ENCODE measurements at regions not wholly inside any gene's neighbourhood (a gene's known extent, or its start where the extent isn't known, plus 50 kb on each side); places are given as distances from the start of the nearest gene placed in this dataset.

GRCh38 chr10:107914450-107915214, 750.1 kb upstream of the SORCS1 start:
- DNase-seq = no peak
- H3K27me3 Mint-ChIP-seq = peaks cover 3% of the 10 kb centered on the region
- no peak overlapping the region for H3K27ac Mint-ChIP-seq
- H3K4me1 Mint-ChIP-seq = no peaks in the 10 kb centered on the region
- peaks cover 12% of the 10 kb centered on the region for H3K9me3 Mint-ChIP-seq
- CTCF ChIA-PET = no interaction called here
- POLR2A ChIA-PET = no interaction called here
- H3K36me3 Mint-ChIP-seq (ENCODE audit: low read depth) = no peaks in the 10 kb centered on the region
- H3K4me3 Mint-ChIP-seq = no peak overlapping the region

- no peak for DNase-seq
- Mint-ChIP-seq H3K9me3 (peaks cover 7% of the 10 kb centered on the region), H3K27me3 (peaks cover 3% of the 10 kb centered on the region), H3K4me3 (no peak overlapping the region), H3K4me1 (no peaks in the 10 kb centered on the region), H3K27ac (no peak overlapping the region), H3K36me3 (ENCODE audit: low read depth) (no peaks in the 10 kb centered on the region)
- ChIA-PET CTCF (no interaction called here), POLR2A (no interaction called here)
These were observed 749.1 kb upstream of the SORCS1 start for GRCh38 chr10:107913317-107914294.

- H3K4me1 Mint-ChIP-seq = no peaks in the 10 kb centered on the region
- DNase-seq = no peak
- peaks cover 2% of the 10 kb centered on the region for H3K9me3 Mint-ChIP-seq
- no peak overlapping the region for H3K4me3 Mint-ChIP-seq
- CTCF ChIA-PET = no interaction called here
- POLR2A ChIA-PET = no interaction called here
- H3K27me3 Mint-ChIP-seq = no peaks in the 10 kb centered on the region
- no peak overlapping the region for H3K27ac Mint-ChIP-seq
- H3K36me3 Mint-ChIP-seq (ENCODE audit: low read depth) = no peaks in the 10 kb centered on the region
These were observed 736.6 kb upstream of the SORCS1 start for GRCh38 chr10:107901076-107901475.

GRCh38 chr10:107900131-107900530, 735.6 kb upstream of the SORCS1 start:
- CTCF ChIA-PET = no interaction called here
- DNase-seq = no peak
- Mint-ChIP-seq H3K4me3 (no peak overlapping the region), H3K27me3 (no peaks in the 10 kb centered on the region), H3K9me3 (peaks cover 2% of the 10 kb centered on the region), H3K36me3 (ENCODE audit: low read depth) (no peaks in the 10 kb centered on the region), H3K4me1 (no peaks in the 10 kb centered on the region), H3K27ac (no peak overlapping the region)
- POLR2A ChIA-PET = no interaction called here

- Mint-ChIP-seq H3K27me3 (no peaks in the 10 kb centered on the region), H3K4me1 (no peaks in the 10 kb centered on the region), H3K9me3 (peaks cover 2% of the 10 kb centered on the region), H3K36me3 (ENCODE audit: low read depth) (no peaks in the 10 kb centered on the region), H3K27ac (no peak overlapping the region), H3K4me3 (no peak overlapping the region)
- CTCF ChIA-PET = no interaction called here
- DNase-seq = no peak
- POLR2A ChIA-PET = no interaction called here
These were observed 735.1 kb upstream of the SORCS1 start for GRCh38 chr10:107899502-107900062.

- DNase-seq = no peak
- H3K4me3 Mint-ChIP-seq = no peak overlapping the region
- CTCF ChIA-PET = no interaction called here
These were observed 734.6 kb upstream of the SORCS1 start for GRCh38 chr10:107899075-107899474.

GRCh38 chr10:107898392-107898791, 733.9 kb upstream of the SORCS1 start:
- ChIA-PET CTCF (no interaction called here), POLR2A (no interaction called here)
- Mint-ChIP-seq H3K9me3 (peaks cover 5% of the 10 kb centered on the region), H3K27me3 (no peaks in the 10 kb centered on the region), H3K36me3 (ENCODE audit: low read depth) (no peaks in the 10 kb centered on the region), H3K4me1 (no peaks in the 10 kb centered on the region), H3K27ac (no peak overlapping the region), H3K4me3 (no peak overlapping the region)
- DNase-seq = no peak

More at GRCh38 chr10:107899075-107899474, 734.6 kb upstream of the SORCS1 start:
- H3K27me3 Mint-ChIP-seq = no peaks in the 10 kb centered on the region
- no peak overlapping the region for H3K27ac Mint-ChIP-seq
- no peaks in the 10 kb centered on the region for H3K4me1 Mint-ChIP-seq
- POLR2A ChIA-PET = no interaction called here
- H3K36me3 Mint-ChIP-seq (ENCODE audit: low read depth) = no peaks in the 10 kb centered on the region
- H3K9me3 Mint-ChIP-seq = peaks cover 5% of the 10 kb centered on the region

GRCh38 chr10:107894516-107894915, 730.0 kb upstream of the SORCS1 start:
- POLR2A ChIA-PET = no interaction called here
- no peak overlapping the region for H3K4me3 Mint-ChIP-seq
- H3K9me3 Mint-ChIP-seq = peaks cover 6% of the 10 kb centered on the region
- H3K4me1 Mint-ChIP-seq = no peaks in the 10 kb centered on the region
- no peak overlapping the region for H3K27ac Mint-ChIP-seq
- H3K36me3 Mint-ChIP-seq (ENCODE audit: low read depth) = no peaks in the 10 kb centered on the region
- no peak for DNase-seq
- H3K27me3 Mint-ChIP-seq = no peaks in the 10 kb centered on the region
- CTCF ChIA-PET = no interaction called here

- POLR2A ChIA-PET = no interaction called here
- H3K4me3 Mint-ChIP-seq = no peak overlapping the region
- peaks cover 16% of the 10 kb centered on the region for H3K9me3 Mint-ChIP-seq
- H3K4me1 Mint-ChIP-seq = no peaks in the 10 kb centered on the region
- no peak overlapping the region for H3K27ac Mint-ChIP-seq
- no peaks in the 10 kb centered on the region for H3K36me3 Mint-ChIP-seq (ENCODE audit: low read depth)
- no peaks in the 10 kb centered on the region for H3K27me3 Mint-ChIP-seq
- DNase-seq = no peak
- CTCF ChIA-PET = no interaction called here
These were observed 724.6 kb upstream of the SORCS1 start for GRCh38 chr10:107889105-107889504.

- Mint-ChIP-seq H3K9me3 (peaks cover 12% of the 10 kb centered on the region), H3K27me3 (no peaks in the 10 kb centered on the region), H3K4me3 (no peak overlapping the region), H3K36me3 (ENCODE audit: low read depth) (no peaks in the 10 kb centered on the region), H3K4me1 (no peaks in the 10 kb centered on the region), H3K27ac (no peak overlapping the region)
- ChIA-PET CTCF (no interaction called here), POLR2A (no interaction called here)
- no peak for DNase-seq
These were observed 715.7 kb upstream of the SORCS1 start for GRCh38 chr10:107880185-107880584.

- H3K27ac Mint-ChIP-seq = no peak overlapping the region
- no peak overlapping the region for H3K4me3 Mint-ChIP-seq
- CTCF ChIA-PET = no interaction called here
These were observed 708.5 kb upstream of the SORCS1 start for GRCh38 chr10:107873007-107873406.

GRCh38 chr10:107865691-107866090, 701.2 kb upstream of the SORCS1 start:
- no peaks in the 10 kb centered on the region for H3K9me3 Mint-ChIP-seq
- H3K27ac Mint-ChIP-seq = no peak overlapping the region
- no peak for DNase-seq
- H3K27me3 Mint-ChIP-seq = no peaks in the 10 kb centered on the region
- H3K4me1 Mint-ChIP-seq = no peaks in the 10 kb centered on the region
- POLR2A ChIA-PET = no interaction called here
- CTCF ChIA-PET = no interaction called here
- H3K4me3 Mint-ChIP-seq = no peak overlapping the region
- no peaks in the 10 kb centered on the region for H3K36me3 Mint-ChIP-seq (ENCODE audit: low read depth)

More at GRCh38 chr10:107873007-107873406, 708.5 kb upstream of the SORCS1 start:
- DNase-seq = no peak
- H3K27me3 Mint-ChIP-seq = no peaks in the 10 kb centered on the region
- H3K4me1 Mint-ChIP-seq = no peaks in the 10 kb centered on the region
- peaks cover 8% of the 10 kb centered on the region for H3K9me3 Mint-ChIP-seq
- POLR2A ChIA-PET = no interaction called here
- H3K36me3 Mint-ChIP-seq (ENCODE audit: low read depth) = no peaks in the 10 kb centered on the region

GRCh38 chr10:107859065-107859464, 694.6 kb upstream of the SORCS1 start:
- no peak for DNase-seq
- H3K4me3 Mint-ChIP-seq = no peak overlapping the region
- POLR2A ChIA-PET = no interaction called here
- no peak overlapping the region for H3K27ac Mint-ChIP-seq
- H3K36me3 Mint-ChIP-seq (ENCODE audit: low read depth) = no peaks in the 10 kb centered on the region
- CTCF ChIA-PET = no interaction called here
- no peaks in the 10 kb centered on the region for H3K27me3 Mint-ChIP-seq
- peaks cover 1% of the 10 kb centered on the region for H3K9me3 Mint-ChIP-seq
- no peaks in the 10 kb centered on the region for H3K4me1 Mint-ChIP-seq
